ENCODE measurements at regions not wholly inside any gene's neighbourhood (a gene's known extent, or its start where the extent isn't known, plus 50 kb on each side); places are given as distances from the start of the nearest gene placed in this dataset.

DNA sequence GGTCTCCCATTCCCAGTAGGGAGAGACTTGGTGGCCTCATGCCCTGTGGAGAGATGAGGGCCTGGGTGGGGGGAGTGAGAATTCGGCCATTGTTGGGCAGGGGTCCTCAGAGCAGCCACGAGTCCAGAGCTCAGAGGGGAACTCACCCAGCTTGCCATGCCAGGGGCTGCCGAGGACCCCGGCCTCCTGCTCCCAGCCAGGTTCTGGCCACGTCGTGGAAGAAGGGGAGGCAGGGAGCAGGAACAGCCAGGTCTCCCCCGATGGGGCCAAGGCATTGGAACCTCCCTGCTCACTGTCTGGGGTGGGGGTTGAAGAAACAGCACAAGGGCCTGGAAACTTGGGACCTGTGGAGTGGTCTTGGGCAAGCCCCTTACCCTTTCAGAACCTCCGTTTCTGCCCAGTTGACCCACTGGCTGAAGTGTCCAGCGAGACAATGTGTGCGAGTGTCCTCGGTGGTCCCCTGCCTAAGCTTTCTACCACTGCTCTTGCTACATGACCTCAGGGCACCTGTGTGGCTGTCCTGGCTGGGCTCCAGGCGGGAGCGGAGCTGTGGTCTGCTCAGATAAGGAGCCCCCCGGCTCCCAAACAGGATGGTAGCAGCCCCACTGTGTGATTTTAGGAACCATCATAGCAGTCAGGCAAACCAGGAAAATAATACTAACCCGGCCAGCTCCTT lies 74.7 kb upstream of the WNT11 start:
- TF ChIP-seq, protein P1, sequence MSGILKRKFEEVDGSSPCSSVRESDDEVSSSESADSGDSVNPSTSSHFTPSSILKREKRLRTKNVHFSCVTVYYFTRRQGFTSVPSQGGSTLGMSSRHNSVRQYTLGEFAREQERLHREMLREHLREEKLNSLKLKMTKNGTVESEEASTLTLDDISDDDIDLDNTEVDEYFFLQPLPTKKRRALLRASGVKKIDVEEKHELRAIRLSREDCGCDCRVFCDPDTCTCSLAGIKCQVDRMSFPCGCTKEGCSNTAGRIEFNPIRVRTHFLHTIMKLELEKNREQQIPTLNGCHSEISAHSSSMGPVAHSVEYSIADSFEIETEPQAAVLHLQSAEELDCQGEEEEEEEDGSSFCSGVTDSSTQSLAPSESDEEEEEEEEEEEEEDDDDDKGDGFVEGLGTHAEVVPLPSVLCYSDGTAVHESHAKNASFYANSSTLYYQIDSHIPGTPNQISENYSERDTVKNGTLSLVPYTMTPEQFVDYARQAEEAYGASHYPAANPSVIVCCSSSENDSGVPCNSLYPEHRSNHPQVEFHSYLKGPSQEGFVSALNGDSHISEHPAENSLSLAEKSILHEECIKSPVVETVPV (CRISPR knock-in tag; IDR thresholded peaks at IDR 0.05): no peak
- TF ChIP-seq TSHZ2 (CRISPR knock-in tag; IDR thresholded peaks at IDR 0.05): no peak
- TF ChIP-seq PATZ1 (CRISPR knock-in tag; IDR thresholded peaks at IDR 0.05; ENCODE audit: borderline replicate concordance): no peak
- TF ChIP-seq ZFP3 (CRISPR knock-in tag; IDR thresholded peaks at IDR 0.05): no peak
- TF ChIP-seq GLIS3 (CRISPR knock-in tag; IDR thresholded peaks at IDR 0.05): no peak
- TF ChIP-seq TCF4 (CRISPR knock-in tag; IDR thresholded peaks at IDR 0.05; ENCODE audit: borderline replicate concordance): no peak
- TF ChIP-seq RARB (CRISPR knock-in tag; IDR thresholded peaks at IDR 0.05): no peak
- no peak for TF ChIP-seq ZNF565 (CRISPR knock-in tag; conservative IDR thresholded peaks at IDR 0.05; ENCODE audit: low read depth)

Measured in SK-N-SH treated with all-trans-retinoic acid at 6 μM for 48 hours (cell line).